Pons (tissue), 1 donor: ENCODE measurements at regions not wholly inside any gene's neighbourhood (a gene's known extent, or its start where the extent isn't known, plus 50 kb on each side); places are given as distances from the start of the nearest gene placed in this dataset.
"Not testable (repeated sequence)": the region's sequence is repeated elsewhere in the genome, so short reads cannot be mapped to it uniquely, and the experiment has no call there.

Source experiments
- DNase-seq: peaks from one replicate; pipeline ENCODE4 v3.0.0-alpha.2; 2016; ENCODE audit warnings: low spot score

DNA sequence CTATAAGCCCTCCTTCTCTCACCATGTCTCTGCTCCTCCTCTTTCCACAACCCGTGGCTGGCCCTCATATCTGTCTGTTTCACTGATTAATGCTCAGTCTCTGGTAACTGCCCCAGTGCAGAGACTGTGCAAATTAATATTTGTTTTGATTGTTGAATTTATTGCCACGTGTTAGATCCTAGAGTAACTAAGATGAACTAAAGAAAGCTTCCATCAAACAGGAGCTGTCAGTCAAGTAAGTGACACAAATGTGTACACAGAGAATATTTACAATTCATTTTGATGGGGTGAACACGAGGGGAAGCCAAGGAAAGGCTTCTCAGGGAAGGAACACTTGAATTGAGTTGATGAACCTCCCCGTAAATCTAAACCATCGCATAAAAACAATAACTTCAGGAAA is 182.5 kb downstream of the BAMBI start:
- DNase-seq, result no peak

DNA sequence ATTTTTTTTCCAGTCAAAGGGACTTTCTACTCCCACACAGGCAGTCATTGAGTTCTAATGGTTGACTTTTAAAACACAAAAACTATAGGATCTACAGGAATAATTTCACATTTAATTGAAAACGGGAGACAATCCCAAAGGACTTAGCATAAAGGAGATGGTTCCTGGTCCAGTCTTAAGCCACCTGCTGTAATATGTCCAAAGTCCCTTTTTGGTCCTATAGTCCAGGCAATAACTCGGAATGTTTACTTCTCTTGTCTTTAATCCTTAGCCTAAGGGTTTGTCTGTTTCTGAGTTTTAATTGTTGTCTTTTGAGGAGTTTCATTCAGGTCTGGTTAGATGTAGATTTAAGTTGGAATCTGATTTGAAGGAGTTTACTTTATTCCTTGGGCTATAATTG is 184.9 kb downstream of the BAMBI start:
- no peak for DNase-seq

DNA sequence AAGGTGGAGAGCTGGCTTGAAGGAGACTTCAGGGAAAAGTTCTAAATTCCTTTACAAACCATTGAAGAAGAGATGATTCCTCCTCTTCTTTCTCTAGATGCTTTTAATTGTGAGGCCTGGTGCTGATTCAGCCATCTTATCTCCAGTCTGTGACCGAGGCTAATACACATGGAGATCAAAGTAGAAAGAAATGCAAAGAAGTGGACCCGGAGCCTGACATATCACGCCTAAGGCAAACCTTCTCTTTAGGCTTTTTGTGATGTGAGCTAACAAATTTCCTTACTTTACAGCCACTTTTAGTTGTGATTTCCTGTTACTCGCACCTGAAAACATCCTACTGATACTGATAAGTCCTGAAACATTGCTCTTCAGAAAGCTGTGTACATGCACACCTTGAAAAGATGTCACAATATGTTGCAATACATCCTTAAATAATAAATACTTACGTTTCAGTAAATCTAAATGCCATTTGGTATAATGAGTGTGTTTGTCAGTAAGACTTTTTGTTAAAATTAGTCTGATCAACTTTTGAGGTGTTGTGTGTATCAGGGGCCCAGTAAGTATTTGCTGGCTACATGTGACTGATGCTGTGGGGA is 192.4 kb downstream of the BAMBI start:
- no peak for DNase-seq

DNA sequence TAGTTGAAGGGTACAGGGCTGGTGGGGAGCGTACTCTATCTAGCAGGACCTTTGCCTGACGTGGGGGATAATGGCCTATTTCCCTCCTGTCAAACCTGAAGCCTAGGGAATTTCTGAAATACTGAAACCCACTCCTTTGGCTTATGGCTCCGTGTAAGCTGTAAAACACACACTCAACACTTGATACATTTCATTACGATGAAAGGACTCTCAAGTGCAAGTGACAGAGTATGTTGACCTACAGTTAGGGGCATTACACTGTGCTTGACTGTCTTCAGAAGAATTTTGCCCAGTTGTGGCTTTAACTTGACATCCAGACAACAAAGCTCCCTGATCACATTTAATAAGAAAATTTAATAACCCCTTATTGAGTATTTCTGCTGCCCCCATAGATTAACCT is 194.3 kb downstream of the BAMBI start:
- DNase-seq, result no peak

DNA sequence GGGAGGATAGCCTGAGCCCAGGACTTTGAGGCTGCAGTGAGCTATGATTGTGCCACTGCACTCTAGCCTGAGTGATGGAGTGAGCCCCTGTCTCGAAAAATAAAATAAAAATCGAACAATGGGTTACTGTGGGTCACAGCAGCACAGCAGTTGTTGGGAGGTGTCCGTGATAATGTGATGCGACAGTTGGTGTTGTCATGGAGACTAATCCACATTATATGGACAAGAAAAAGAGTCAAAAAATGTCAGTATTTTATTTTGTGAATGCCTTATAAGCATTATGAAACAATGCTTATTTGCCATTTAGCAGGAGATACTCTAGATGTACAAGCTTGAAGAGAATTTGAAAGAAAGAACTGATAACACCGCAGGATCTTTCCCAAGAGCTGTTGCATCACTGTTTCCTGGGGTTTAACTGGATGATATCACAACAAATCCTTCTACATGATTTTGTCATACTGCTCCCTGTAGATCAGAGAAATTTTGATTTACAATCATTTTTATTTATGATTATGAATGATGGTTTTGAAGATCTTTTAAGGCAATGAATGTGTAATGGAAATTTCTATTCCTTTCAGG is 195.4 kb downstream of the BAMBI start:
- no peak for DNase-seq

DNA sequence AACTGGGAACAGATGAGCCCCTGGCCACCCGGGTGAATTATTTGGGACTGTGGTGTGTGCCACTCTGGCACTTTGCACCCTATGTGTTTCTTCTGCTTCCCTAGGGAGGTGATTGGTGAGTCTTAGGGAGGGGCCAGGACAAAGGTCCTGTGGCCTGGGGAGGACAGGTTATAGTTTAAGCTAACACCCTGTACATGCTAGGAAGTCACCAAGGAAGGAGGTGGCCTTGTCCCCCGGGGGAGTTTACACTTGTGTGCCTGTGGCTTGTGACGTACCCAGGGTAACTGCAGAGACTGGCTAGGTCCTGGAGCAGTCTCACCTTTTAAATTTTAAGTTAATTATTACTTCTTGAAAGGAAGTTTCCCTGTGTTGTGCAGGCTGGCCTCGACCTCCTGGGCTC is 196.2 kb downstream of the BAMBI start:
- DNase-seq, result no peak

DNA sequence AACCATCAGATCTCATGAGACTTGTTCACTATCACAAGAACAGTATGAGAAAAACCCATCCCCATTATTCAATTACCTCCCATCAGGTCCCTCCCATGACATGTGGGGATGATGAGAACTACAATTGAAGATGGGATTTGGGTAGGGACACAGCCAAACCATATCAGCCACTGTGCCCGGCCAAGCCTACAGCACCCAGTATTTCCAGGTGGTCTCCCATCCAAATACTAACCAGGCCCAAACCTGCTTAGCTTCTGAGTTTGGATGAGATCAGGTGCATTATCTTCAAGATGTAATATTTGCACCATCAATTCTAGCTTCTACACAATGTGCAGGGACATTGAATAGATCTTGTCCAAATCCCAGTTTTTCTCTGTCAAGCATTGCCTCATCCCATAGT is 196.9 kb downstream of the BAMBI start:
- no peak for DNase-seq

DNA sequence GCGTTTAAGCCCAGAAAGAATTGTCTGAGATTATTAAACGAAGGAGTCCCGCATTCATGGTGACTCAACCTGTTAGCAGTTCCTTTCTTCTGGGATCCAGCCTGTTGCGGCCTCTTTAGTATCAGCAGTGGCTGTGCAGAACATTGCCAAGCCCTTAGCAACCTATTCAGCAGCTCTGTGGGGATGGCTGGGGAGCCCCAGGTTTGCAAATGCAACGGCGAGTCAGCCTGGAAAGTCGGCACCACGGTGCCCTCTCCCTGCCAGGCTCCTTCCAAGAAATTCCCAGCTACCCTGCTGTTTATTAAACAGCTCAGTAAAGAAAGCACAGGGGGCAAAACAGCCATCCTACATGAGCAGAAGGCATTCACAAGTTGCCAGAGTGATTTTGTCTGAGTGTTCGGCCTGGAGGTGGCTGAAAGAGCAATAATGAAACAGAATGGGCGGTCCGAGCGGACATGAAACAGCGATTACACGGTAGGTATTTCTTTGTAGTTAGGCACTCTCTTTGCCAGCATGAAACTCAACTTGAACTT is 198.3 kb downstream of the BAMBI start:
- no peak for DNase-seq

DNA sequence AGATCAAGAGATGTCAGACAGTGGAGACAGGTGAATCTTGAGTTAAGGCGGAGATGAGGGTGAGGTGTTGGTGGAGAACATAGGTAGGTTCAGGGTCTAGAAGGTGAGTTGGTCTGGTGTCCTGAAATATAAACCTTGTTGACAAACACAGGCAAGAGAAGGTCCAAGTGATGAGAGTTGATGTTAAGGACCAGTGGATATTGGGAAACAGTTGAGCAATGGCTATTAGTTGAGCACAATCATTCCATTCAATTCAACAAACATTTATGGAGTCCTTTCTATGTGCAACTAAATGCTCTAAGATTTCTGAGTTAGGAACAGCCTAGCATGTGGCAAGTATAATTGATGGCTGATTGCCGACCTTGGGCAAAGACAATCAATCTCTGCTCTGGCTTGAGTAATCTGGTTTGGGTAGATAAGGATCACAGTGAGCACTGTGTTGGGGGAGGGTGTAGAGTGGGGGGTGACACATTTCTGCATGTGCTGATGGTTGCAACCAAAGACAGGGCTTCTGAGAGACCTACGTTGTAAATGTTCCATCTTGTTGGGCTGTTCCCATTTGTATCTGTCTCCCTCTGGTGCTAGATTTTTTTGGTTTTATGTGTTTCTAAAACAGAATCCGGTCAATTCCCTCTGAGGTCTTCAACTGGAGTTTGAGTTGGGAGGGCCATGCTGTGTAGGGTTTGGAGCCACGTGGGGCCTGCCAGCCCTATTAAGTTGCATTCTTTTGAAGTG is 201.1 kb downstream of the BAMBI start:
- peak; percentile 64 for DNase-seq

DNA sequence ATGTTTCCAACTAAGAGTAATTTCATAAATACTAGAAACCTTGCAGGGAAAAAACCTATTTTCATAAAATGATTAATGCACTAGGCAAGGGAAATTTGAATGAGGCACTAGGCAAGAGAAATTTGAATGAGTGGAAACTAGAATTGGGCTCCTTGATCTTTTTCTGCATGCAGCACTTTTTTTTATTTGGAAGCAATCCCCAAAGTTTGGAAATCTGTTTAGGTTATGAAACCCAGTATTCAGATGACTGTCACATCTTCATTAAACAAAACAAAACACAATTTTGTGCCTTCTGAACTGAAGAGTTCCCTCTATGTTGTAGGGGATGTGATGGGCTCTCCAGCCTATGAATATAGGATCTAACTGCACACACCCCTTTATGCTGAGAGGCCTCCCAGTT is 201.9 kb downstream of the BAMBI start:
- DNase-seq, result no peak

DNA sequence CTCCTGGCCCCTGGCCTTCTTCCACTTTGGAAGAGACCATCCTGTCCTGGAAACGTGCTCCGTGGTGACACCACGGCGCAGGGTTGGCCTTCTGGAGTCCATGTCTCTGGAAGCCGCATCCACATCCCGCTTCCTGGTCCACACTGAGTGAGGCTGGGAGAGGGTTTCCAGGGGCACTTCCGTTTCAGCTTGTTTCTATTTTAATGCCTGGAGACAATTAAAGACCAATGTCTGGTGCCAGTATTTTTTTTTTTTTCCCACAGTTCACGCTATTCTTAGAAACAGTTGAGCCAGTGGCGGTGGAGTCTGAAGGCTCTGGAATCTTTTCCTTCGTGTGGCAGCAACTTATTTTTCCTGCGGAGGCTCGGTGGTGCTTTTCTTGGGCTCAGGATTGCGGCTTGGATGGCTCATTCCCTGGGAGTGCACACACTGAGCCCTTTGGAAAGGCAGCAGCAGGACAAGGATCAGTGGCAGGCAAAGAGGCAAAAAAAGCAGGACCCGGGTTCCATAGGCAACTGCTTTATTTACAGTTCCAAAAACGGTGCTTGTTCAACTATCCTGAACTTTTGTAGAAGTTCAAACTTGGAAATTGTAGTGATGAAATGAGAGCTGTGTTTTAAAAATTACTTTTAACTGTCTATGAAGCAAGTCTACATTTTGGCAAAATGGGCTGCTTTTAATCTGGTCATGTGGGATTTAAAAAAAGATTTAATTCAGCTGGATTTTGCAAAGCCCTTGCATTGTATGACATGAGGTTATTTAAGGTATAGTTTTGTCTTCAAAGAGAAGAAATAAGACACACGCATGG is 202.8 kb downstream of the BAMBI start:
- DNase-seq, result no peak

DNA sequence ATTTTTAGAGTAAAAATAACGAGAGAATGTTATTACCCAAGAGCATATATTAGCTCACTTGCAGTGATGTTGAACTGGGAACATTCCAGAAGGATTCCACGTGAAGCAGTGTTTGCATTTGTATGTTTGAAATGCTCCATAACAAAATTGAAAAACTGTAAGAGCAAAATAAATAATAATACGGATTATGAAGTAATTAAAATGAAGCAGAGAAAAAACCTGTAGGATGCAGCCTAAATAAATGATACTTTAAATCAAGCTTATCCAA is 203.3 kb downstream of the BAMBI start:
- DNase-seq, result no peak

DNA sequence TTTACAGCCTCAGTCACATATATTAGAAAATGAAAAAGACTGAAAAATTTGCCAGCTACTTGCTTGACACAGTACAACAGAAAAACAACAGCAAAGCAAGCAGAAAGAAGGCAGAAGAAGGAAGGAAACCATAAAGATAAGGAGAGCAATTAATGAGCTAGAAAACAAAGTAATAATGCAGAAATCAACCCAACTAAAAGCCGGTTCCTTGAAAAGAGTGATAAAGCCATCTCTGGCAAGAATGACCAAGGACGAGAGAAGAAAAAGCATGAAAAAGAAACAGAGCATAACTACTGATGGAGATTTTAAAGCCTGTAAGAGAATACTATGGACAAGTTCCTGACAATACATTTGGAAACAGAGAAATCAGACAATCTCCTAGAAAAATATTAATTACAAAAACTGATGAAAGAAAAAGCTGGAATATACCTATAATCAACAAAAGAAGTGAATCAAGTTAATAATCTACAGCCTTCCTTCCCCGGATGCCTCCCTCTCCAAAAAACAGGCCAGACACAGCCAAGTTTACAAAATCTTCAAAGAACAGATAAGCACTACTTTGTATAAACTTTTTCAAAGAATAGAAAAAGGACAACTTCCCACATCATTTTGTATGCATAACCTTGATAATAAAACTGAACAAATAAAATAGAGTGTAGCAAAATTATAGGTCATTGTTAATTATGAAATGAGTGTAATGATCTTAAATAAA is 204.0 kb downstream of the BAMBI start:
- no peak for DNase-seq

DNA sequence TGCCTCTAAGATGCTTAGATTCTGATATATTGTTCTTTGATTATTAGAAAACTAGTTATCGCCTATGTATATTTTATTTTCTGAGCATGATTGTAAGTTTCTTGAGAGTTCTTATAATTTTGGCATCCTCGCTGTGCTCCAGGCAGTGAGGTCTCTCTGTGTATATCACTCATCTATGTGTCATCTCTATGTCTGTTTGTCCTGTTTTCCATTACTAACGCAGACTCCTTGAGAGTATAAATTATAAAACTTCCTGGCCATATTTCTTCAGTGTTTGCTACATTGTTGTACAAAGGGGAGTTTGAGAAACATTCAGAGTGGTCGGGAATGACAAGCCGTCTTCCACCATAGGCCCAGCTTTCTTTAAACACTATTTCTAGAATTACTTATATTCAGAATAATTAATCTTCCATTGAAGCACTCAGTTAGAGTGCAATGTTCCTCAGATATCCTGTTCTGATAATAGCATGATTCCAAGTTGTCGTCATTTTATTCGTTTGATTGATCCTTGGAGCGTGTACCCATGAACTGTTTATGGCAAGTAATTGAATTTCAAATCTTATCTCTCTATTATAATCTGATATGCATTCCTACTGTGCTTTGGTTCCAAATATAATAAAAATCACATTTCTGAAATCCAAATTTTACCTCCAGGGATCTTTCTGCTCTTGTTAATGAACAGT is 206.6 kb downstream of the BAMBI start:
- DNase-seq, result no peak

DNA sequence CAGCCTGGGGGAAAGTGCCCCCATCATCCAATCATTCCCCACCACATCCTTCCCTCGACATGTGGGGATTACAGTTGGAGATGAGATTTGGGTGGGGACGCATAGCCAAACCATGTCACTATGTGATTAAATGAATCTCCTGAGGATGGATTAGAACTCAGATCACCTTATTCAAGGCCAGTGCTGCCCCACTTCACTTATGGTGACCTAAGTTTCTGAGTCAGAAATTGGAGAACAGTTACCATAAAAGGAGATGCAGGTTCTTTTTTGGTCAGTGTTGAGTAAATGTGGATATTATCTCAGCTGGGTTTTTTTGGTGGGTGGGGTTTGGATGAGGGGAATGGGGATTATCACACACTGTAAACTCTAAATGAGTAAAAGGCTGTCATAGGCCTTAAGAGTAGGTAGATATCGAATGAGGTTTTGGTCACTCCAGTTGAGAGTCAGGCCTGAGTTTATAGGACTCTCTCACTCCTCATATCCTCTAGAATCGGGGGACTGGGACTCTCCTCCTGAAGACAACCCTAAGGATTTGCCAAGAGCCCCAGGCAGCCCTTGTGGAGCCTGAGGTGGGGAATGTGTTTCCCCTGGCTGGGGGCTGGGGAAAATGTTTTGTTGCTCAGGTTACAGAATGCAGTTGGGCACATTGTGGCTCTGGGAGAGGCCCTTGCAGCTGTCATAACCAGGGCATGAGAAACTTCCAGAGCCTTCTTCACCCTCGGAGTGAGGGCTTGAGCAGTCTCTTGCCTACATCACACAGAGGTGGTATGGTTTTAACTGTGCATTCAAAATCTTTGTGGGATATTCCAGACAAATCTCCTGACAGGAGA is 213.0 kb downstream of the BAMBI start:
- DNase-seq, result no peak

DNA sequence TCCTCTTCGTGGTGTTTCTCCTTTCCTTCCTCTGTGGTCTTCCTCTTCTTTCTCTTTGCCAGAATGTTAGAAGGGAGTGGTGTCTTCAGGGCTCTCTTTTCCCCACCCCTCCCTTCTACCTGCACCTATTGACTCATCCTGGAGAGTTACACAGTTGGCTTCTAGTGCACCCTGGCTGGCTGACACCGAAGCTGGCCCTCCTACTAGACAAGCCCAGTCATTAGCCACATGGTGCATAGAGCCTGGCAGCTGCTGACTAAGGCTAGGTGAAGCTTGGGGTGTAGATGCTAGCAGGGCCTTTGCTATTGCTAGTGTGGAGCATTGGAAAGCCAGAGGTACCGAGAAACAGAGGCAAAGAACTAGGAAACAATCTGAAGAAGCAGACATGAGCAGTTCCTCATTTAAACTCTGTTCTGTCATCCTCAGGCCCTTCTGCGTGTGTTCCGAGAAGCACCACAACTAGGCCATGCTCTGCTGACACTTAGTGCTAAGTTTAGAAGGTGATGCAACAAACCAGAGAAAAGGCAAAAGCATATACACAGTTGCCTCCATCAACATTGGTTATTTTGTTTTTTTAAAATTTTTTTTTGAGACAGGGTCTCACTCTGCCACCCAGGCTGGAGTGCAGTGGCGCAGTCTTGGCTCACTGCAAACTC is 213.9 kb downstream of the BAMBI start:
- no peak for DNase-seq

DNA sequence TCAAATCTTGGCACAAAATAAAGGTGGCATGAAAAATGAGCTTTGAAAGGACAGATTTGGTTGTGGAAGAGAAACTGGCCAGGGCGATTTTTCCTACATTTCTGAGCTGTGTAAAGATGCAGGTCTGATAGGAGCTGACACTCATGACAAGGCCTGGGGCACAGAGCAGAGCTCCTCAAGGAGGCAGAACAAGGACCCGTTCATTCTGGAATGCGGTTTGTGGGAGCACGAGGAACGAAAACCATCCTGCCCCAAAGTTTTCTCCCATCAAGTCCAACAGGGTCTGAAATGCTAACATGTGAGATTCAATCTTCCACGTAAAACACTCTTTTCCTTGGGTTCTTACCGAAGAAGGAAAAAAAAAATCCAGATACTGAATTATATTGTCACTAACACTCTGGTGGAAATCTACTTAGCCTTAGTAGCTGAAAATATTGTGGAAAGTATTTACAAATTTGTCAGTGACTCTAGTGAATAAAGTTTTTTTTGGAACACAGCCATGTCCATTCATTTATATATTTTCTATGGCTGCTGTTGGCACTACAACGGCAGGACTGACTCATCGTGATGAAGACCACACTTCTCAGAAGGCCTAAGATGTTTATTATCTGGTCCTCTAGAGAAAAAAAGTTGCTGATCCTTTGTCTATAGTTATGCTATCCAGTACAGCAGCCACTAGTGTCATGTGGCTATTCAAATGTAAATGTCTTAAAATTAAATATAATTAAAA is 215.7 kb downstream of the BAMBI start:
- DNase-seq, result no peak

DNA sequence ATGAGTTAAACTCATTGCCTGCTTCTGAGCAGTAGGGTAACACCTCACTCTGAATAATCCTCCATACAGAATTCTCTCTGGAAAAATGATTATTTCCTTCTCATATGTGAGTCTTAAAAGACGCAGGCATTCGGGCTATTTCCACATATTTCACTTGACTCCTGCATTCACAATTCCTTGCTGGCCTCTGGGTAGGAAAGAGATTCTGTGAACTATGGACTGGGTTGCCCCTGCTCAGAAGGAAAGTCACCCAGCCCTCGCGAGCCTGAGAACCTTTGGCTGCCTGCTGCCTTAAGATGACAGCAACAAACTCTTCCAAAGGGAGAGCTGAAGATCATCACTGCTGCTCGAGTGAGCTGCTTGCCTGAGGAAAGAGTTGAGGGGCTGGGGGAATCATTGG is 216.8 kb downstream of the BAMBI start:
- DNase-seq, result no peak

DNA sequence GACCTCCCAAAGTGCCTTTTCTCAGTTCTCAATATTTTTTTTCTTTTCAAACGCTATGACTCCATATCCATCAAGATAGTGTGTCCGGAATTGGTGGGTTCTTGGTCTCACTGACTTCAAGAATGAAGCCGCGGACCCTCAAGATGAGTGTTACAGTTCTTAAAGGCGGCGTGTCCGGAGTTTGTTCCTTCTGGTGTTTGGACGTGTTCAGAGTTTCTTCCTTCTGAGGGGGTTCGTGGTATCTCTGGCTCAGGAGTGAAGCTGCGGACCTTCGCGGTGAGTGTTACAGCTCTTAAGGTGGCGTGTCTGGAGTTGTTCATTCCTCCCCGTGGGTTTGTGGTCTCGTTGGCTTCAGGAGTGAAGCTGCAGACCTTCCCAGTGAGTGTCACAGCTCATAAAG is 218.3 kb downstream of the BAMBI start:
- not testable (repeated sequence) for DNase-seq
